ENCODE measurements at regions not wholly inside any gene's neighbourhood (a gene's known extent, or its start where the extent isn't known, plus 50 kb on each side); places are given as distances from the start of the nearest gene placed in this dataset.

DNA sequence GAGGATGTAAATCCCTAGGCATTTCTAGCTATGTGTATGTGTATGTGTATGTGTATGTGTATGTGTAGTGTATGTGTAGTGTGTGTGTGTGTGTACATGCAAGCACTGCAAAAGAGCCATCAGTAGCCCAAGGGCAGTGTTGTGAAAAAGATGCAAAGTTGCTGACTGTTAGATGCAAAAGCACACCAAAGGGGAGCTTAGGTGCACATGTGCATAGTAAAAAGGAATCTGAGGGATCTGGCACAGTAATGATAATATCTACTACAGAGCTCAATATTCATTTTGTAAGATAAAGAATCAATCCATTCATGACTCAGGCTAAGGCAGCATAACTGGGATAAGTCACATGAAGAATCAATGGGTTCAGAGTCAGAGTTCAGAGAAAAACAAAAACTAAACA, 80.2 kb downstream of the TMEM47 start:
- H3K4me3 Mint-ChIP-seq (ENCODE audit: unreplicated experiment), result no peak overlapping the region
- no peaks in the 10 kb centered on the region for H3K4me1 Mint-ChIP-seq (ENCODE audit: low read depth)
- no peaks in the 10 kb centered on the region for H3K36me3 Mint-ChIP-seq (ENCODE audit: low read depth)
- H3K27me3 Mint-ChIP-seq (ENCODE audit: low read depth), result peaks cover 12% of the 10 kb centered on the region
- H3K9me3 Mint-ChIP-seq (ENCODE audit: low read depth), result no peaks in the 10 kb centered on the region
- H3K27ac Mint-ChIP-seq (ENCODE audit: unreplicated experiment), result no peak overlapping the region
- no peak for DNase-seq (ENCODE audit: low spot score)
- TF ChIP-seq, protein P1, sequence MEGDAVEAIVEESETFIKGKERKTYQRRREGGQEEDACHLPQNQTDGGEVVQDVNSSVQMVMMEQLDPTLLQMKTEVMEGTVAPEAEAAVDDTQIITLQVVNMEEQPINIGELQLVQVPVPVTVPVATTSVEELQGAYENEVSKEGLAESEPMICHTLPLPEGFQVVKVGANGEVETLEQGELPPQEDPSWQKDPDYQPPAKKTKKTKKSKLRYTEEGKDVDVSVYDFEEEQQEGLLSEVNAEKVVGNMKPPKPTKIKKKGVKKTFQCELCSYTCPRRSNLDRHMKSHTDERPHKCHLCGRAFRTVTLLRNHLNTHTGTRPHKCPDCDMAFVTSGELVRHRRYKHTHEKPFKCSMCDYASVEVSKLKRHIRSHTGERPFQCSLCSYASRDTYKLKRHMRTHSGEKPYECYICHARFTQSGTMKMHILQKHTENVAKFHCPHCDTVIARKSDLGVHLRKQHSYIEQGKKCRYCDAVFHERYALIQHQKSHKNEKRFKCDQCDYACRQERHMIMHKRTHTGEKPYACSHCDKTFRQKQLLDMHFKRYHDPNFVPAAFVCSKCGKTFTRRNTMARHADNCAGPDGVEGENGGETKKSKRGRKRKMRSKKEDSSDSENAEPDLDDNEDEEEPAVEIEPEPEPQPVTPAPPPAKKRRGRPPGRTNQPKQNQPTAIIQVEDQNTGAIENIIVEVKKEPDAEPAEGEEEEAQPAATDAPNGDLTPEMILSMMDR (IDR thresholded peaks at IDR 0.05), result no peak

DNA sequence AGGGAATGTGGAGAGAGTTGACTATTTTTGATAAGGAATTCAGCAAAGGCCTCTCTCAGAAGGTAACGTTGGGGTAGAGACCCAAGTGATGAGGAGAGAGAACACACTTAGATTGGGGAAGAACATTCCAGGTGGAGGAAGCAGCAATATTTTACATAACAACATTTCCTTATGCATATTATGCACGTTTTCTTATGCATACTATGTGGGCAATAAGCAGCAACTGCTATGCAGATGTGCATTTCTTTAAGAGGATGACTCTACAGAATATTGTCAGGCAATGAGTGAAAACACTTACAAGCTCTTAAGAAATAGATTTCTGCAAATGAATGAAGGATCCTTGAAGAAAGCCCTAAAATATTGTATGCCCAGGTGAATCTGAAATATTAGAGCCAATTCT, 91.1 kb downstream of the TMEM47 start:
- Mint-ChIP-seq H3K4me1 (ENCODE audit: low read depth) (no peaks in the 10 kb centered on the region), H3K27ac (ENCODE audit: unreplicated experiment) (no peak overlapping the region), H3K4me3 (ENCODE audit: unreplicated experiment) (no peak overlapping the region)

DNA sequence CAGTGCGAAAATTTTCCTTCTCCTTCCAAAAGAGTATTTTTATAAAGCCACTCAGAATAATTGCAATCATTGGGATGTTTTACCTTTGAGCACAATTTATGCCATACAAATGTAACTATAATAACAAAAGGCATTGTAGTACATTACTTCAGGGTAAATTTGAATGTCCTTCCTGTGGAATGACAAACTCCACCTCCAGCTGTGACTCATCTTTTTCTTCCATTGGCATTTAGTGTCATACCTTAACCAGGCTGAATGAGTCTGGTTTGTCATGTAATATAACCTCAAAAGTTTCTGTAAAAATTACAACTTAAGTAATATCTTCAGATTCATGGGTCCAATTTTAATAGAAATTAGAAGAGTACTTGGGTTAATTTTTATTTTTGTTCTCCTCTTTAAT, 93.3 kb downstream of the TMEM47 start:
- Mint-ChIP-seq H3K27me3 (ENCODE audit: low read depth) (no peaks in the 10 kb centered on the region), H3K9me3 (ENCODE audit: low read depth) (peaks cover 15% of the 10 kb centered on the region), H3K27ac (ENCODE audit: unreplicated experiment) (no peak overlapping the region), H3K36me3 (ENCODE audit: low read depth) (no peaks in the 10 kb centered on the region), H3K4me3 (ENCODE audit: unreplicated experiment) (no peak overlapping the region), H3K4me1 (ENCODE audit: low read depth) (no peaks in the 10 kb centered on the region)
- no peak for DNase-seq (ENCODE audit: low spot score)
- TF ChIP-seq, protein P1 (IDR thresholded peaks at IDR 0.05), result no peak

More for the DNA sequence above, 91.1 kb downstream of the TMEM47 start:
- no peak for DNase-seq (ENCODE audit: low spot score)
- Mint-ChIP-seq H3K27me3 (ENCODE audit: low read depth) (no peaks in the 10 kb centered on the region), H3K9me3 (ENCODE audit: low read depth) (peaks cover 17% of the 10 kb centered on the region), H3K36me3 (ENCODE audit: low read depth) (no peaks in the 10 kb centered on the region)
- TF ChIP-seq, protein P1 (IDR thresholded peaks at IDR 0.05), result no peak

DNA sequence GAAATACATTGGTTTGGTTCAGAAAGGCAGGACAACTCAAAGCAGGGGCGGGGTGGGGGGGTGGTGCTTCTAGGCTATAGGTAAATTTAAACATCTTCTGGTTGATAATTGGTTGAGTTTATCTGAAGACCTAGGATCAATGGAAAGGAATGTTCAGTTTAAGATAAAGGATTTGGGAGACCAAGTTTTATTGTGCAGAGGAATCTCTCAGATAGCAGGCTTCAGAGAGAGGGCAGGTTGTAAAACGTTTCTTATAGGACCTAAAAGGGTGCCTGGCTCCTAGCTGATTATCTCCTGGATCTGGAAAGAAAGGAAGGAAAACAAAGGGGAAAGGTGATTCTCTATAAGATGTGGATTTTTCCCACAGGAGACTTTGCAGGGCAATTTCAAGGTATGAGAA, 94.0 kb downstream of the TMEM47 start:
- Mint-ChIP-seq H3K27me3 (ENCODE audit: low read depth) (no peaks in the 10 kb centered on the region), H3K27ac (ENCODE audit: unreplicated experiment) (no peak overlapping the region), H3K4me1 (ENCODE audit: low read depth) (no peaks in the 10 kb centered on the region), H3K9me3 (ENCODE audit: low read depth) (peaks cover 11% of the 10 kb centered on the region), H3K36me3 (ENCODE audit: low read depth) (no peaks in the 10 kb centered on the region), H3K4me3 (ENCODE audit: unreplicated experiment) (no peak overlapping the region)
- DNase-seq (ENCODE audit: low spot score), result no peak
- TF ChIP-seq, protein P1 (IDR thresholded peaks at IDR 0.05), result no peak

DNA sequence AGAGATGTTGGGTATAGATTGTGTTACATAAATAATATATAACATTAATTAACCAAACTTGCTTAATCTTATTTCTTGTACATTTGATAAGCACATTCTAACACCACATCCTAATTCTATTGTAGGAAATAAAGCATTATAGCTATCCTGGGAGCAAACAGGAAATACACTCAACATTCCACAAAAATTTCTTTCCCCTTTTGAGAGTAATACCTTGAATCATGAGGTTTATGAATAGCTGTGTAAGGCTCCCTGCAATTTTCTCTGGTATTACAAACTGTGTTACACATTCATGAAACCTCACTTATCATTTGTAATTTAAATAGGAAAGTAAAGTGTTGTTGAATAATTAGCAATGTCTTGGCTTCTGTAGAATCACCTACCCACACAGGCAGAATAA, 95.1 kb downstream of the TMEM47 start:
- H3K27me3 Mint-ChIP-seq (ENCODE audit: low read depth), result no peaks in the 10 kb centered on the region
- H3K27ac Mint-ChIP-seq (ENCODE audit: unreplicated experiment), result no peak overlapping the region
- no peaks in the 10 kb centered on the region for H3K4me1 Mint-ChIP-seq (ENCODE audit: low read depth)
- H3K9me3 Mint-ChIP-seq (ENCODE audit: low read depth), result peaks cover 8% of the 10 kb centered on the region
- TF ChIP-seq, protein P1 (IDR thresholded peaks at IDR 0.05), result no peak
- DNase-seq (ENCODE audit: low spot score), result no peak
- no peak overlapping the region for H3K4me3 Mint-ChIP-seq (ENCODE audit: unreplicated experiment)
- no peaks in the 10 kb centered on the region for H3K36me3 Mint-ChIP-seq (ENCODE audit: low read depth)
